ENCODE measurements at regions not wholly inside any gene's neighbourhood (a gene's known extent, or its start where the extent isn't known, plus 50 kb on each side); places are given as distances from the start of the nearest gene placed in this dataset.
A peak's percentile ranks its signal among the peaks of the same experiment; 100 is the strongest.

DNA sequence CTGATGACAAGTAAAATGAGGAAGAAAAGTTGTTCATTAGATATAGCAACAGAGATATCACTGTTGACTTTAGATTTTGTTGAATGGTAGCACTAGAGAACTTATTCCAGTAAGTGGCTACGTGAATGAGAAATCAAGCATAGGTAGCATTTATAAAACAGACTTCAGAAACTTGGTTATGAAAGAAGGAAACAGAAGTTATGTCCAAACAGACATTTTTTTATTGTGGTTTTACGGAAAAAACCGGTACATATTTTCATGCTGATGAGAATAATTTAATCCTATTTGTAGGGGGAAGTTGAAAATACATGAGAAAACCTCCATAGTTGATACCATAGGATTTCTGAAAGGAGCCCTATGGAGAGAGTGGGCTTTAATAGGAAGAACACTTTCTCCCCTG, 325.7 kb upstream of the SLC10A2 start:
- Histone ChIP-seq H2AFZ (no peak overlapping the region), H3K27ac (no peak overlapping the region), H3K4me3 (no peak overlapping the region), H3K4me1 (ENCODE audit: insufficient read depth) (no peaks in the 10 kb centered on the region), H3K36me3 (replicated peaks; ENCODE audit: insufficient read depth, low read depth) (no peaks in the 10 kb centered on the region), H4K20me1 (ENCODE audit: insufficient read depth, poor library complexity, severe bottlenecking) (no peaks in the 10 kb centered on the region), H3K79me2 (no peaks in the 10 kb centered on the region), H3K4me2 (no peak overlapping the region), H3K27me3 (no peaks in the 10 kb centered on the region), H3K9me2 (replicated peaks; ENCODE audit: insufficient read depth) (no peaks in the 10 kb centered on the region), H3K9me3 (ENCODE audit: low read depth) (no peaks in the 10 kb centered on the region)
- TF ChIP-seq EZH2phosphoT487 (IDR thresholded peaks at IDR 0.05; ENCODE audit: low read depth, severe bottlenecking, unreplicated experiment), result no peak
- TF ChIP-seq, protein P1, sequence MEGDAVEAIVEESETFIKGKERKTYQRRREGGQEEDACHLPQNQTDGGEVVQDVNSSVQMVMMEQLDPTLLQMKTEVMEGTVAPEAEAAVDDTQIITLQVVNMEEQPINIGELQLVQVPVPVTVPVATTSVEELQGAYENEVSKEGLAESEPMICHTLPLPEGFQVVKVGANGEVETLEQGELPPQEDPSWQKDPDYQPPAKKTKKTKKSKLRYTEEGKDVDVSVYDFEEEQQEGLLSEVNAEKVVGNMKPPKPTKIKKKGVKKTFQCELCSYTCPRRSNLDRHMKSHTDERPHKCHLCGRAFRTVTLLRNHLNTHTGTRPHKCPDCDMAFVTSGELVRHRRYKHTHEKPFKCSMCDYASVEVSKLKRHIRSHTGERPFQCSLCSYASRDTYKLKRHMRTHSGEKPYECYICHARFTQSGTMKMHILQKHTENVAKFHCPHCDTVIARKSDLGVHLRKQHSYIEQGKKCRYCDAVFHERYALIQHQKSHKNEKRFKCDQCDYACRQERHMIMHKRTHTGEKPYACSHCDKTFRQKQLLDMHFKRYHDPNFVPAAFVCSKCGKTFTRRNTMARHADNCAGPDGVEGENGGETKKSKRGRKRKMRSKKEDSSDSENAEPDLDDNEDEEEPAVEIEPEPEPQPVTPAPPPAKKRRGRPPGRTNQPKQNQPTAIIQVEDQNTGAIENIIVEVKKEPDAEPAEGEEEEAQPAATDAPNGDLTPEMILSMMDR (IDR thresholded peaks at IDR 0.05; ENCODE audit: poor library complexity), result no peak
- TF ChIP-seq EZH2 (IDR thresholded peaks at IDR 0.05; ENCODE audit: borderline replicate concordance), result no peak
- 96% methylated on average over 3 of the region's 3 CpGs for WGBS (ENCODE audit: low lambda C conversion rate, missing lambda C conversion rate)
- DNase-seq (ENCODE audit: low spot score), result no peak

GRCh38 chr13:103388839-103389238, 322.6 kb upstream of the SLC10A2 start:
- WGBS (ENCODE audit: low lambda C conversion rate, missing lambda C conversion rate), result 96% methylated on average over 1 of the region's 1 CpG

GRCh38 chr13:103386341-103386740, 320.1 kb upstream of the SLC10A2 start:
- Histone ChIP-seq H3K27ac (no peak overlapping the region), H2AFZ (no peak overlapping the region), H3K79me2 (no peaks in the 10 kb centered on the region), H3K4me1 (ENCODE audit: insufficient read depth) (no peaks in the 10 kb centered on the region), H3K9me2 (replicated peaks; ENCODE audit: insufficient read depth) (no peaks in the 10 kb centered on the region), H4K20me1 (ENCODE audit: insufficient read depth, poor library complexity, severe bottlenecking) (no peaks in the 10 kb centered on the region), H3K9me3 (ENCODE audit: low read depth) (no peaks in the 10 kb centered on the region), H3K36me3 (replicated peaks; ENCODE audit: insufficient read depth, low read depth) (no peaks in the 10 kb centered on the region), H3K4me3 (no peak overlapping the region), H3K27me3 (no peaks in the 10 kb centered on the region), H3K4me2 (no peak overlapping the region)
- TF ChIP-seq, protein P1 (IDR thresholded peaks at IDR 0.05; ENCODE audit: poor library complexity), result no peak
- no peak for TF ChIP-seq EZH2 (IDR thresholded peaks at IDR 0.05; ENCODE audit: borderline replicate concordance)
- TF ChIP-seq EZH2phosphoT487 (IDR thresholded peaks at IDR 0.05; ENCODE audit: low read depth, severe bottlenecking, unreplicated experiment), result no peak
- DNase-seq (ENCODE audit: low spot score), result peak; percentile 46
- WGBS (ENCODE audit: low lambda C conversion rate, missing lambda C conversion rate), result 76% methylated on average over 3 of the region's 3 CpGs

More at GRCh38 chr13:103388839-103389238, 322.6 kb upstream of the SLC10A2 start:
- no peak overlapping the region for H3K27ac ChIP-seq
- no peaks in the 10 kb centered on the region for H4K20me1 ChIP-seq (ENCODE audit: insufficient read depth, poor library complexity, severe bottlenecking)
- H3K27me3 ChIP-seq, result no peaks in the 10 kb centered on the region
- no peaks in the 10 kb centered on the region for H3K9me2 ChIP-seq (replicated peaks; ENCODE audit: insufficient read depth)
- TF ChIP-seq, protein P1 (IDR thresholded peaks at IDR 0.05; ENCODE audit: poor library complexity), result no peak
- TF ChIP-seq EZH2phosphoT487 (IDR thresholded peaks at IDR 0.05; ENCODE audit: low read depth, severe bottlenecking, unreplicated experiment) (no peak), EZH2 (IDR thresholded peaks at IDR 0.05; ENCODE audit: borderline replicate concordance) (no peak)
- H3K4me1 ChIP-seq (ENCODE audit: insufficient read depth), result no peaks in the 10 kb centered on the region
- no peak for DNase-seq (ENCODE audit: low spot score)
- no peaks in the 10 kb centered on the region for H3K79me2 ChIP-seq
- no peaks in the 10 kb centered on the region for H3K36me3 ChIP-seq (replicated peaks; ENCODE audit: insufficient read depth, low read depth)
- H3K4me3 ChIP-seq, result no peak overlapping the region
- H3K9me3 ChIP-seq (ENCODE audit: low read depth), result no peaks in the 10 kb centered on the region
- no peak overlapping the region for H2AFZ ChIP-seq
- no peak overlapping the region for H3K4me2 ChIP-seq

DNA sequence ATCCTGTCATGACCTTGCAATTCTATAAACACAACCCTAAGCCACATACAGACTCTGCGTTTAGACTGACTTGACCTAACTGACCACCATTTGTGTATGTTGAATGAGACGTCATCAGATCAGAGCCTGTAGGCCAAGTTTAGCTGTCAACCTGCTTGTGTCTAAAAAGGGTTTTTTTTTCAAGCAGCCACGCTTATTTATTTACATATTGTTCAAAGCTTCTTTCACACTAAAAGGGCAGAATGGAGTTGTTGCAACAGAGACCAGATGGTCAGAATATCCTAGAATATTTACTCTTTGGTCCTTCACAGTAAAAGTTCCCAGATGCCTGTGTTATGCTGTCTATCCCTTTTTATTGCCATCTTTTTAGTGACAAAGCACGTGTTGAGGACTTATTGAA, 307.7 kb upstream of the SLC10A2 start:
- no peak overlapping the region for H3K27ac ChIP-seq

More for the DNA sequence above, 307.7 kb upstream of the SLC10A2 start:
- Histone ChIP-seq H4K20me1 (ENCODE audit: insufficient read depth, poor library complexity, severe bottlenecking) (no peaks in the 10 kb centered on the region), H3K4me2 (no peak overlapping the region), H3K4me3 (no peak overlapping the region), H3K79me2 (no peaks in the 10 kb centered on the region), H3K9me2 (replicated peaks; ENCODE audit: insufficient read depth) (no peaks in the 10 kb centered on the region), H3K9me3 (ENCODE audit: low read depth) (no peaks in the 10 kb centered on the region), H3K4me1 (ENCODE audit: insufficient read depth) (no peaks in the 10 kb centered on the region), H3K36me3 (replicated peaks; ENCODE audit: insufficient read depth, low read depth) (no peaks in the 10 kb centered on the region), H3K27me3 (no peaks in the 10 kb centered on the region), H2AFZ (no peak overlapping the region)
- DNase-seq (ENCODE audit: low spot score), result no peak
- TF ChIP-seq EZH2 (IDR thresholded peaks at IDR 0.05; ENCODE audit: borderline replicate concordance), result no peak
- no peak for TF ChIP-seq EZH2phosphoT487 (IDR thresholded peaks at IDR 0.05; ENCODE audit: low read depth, severe bottlenecking, unreplicated experiment)
- TF ChIP-seq, protein P1 (IDR thresholded peaks at IDR 0.05; ENCODE audit: poor library complexity), result no peak
- WGBS (ENCODE audit: low lambda C conversion rate, missing lambda C conversion rate), result 71% methylated on average over 4 of the region's 4 CpGs

Data from hepatocyte (in vitro differentiated cells).